ENCODE measurements at regions not wholly inside any gene's neighbourhood (a gene's known extent, or its start where the extent isn't known, plus 50 kb on each side); places are given as distances from the start of the nearest gene placed in this dataset.

DNA sequence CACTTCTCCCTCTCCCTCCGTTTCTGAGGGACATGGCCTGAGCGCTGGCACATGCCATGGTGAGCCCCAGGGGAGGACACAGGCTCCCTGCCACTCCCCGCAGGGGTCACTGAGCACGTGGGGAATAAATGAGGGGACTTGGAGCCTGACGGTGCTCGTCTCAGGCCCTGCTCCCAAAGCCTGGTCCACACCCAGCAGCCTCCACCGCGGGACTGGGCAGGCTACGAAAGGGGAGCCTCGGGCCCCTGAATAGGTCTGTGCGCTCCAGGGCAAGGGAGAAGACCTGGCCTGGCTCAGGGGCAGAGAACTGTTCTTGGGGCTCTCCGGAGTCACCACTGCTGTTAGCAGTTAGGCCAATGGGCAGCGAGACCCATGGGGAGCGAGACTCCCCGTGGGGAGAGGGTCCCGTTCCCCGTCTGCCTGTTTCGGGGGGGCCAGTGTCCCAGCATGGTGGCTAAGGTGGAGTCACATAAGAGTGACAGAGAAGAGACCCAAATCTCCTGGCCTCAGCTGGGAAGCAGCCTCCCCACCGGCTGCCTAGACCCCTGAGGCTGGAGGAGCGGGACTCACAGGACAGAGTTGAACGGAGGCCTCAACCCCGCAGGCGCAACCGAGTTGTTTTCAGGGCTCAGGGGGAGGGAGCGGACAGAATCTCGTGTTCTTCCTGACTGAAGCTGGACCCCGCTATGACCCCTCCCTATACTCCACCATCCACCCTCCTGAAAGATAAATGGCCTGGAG is 329.8 kb upstream of the SFSWAP start:
- TF ChIP-seq, protein P1, sequence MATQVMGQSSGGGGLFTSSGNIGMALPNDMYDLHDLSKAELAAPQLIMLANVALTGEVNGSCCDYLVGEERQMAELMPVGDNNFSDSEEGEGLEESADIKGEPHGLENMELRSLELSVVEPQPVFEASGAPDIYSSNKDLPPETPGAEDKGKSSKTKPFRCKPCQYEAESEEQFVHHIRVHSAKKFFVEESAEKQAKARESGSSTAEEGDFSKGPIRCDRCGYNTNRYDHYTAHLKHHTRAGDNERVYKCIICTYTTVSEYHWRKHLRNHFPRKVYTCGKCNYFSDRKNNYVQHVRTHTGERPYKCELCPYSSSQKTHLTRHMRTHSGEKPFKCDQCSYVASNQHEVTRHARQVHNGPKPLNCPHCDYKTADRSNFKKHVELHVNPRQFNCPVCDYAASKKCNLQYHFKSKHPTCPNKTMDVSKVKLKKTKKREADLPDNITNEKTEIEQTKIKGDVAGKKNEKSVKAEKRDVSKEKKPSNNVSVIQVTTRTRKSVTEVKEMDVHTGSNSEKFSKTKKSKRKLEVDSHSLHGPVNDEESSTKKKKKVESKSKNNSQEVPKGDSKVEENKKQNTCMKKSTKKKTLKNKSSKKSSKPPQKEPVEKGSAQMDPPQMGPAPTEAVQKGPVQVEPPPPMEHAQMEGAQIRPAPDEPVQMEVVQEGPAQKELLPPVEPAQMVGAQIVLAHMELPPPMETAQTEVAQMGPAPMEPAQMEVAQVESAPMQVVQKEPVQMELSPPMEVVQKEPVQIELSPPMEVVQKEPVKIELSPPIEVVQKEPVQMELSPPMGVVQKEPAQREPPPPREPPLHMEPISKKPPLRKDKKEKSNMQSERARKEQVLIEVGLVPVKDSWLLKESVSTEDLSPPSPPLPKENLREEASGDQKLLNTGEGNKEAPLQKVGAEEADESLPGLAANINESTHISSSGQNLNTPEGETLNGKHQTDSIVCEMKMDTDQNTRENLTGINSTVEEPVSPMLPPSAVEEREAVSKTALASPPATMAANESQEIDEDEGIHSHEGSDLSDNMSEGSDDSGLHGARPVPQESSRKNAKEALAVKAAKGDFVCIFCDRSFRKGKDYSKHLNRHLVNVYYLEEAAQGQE (IDR thresholded peaks at IDR 0.05; ENCODE audit: insufficient read depth in 1 of 2, low read depth in 2 of 2, low read length in 2 of 2) = no peak

DNA sequence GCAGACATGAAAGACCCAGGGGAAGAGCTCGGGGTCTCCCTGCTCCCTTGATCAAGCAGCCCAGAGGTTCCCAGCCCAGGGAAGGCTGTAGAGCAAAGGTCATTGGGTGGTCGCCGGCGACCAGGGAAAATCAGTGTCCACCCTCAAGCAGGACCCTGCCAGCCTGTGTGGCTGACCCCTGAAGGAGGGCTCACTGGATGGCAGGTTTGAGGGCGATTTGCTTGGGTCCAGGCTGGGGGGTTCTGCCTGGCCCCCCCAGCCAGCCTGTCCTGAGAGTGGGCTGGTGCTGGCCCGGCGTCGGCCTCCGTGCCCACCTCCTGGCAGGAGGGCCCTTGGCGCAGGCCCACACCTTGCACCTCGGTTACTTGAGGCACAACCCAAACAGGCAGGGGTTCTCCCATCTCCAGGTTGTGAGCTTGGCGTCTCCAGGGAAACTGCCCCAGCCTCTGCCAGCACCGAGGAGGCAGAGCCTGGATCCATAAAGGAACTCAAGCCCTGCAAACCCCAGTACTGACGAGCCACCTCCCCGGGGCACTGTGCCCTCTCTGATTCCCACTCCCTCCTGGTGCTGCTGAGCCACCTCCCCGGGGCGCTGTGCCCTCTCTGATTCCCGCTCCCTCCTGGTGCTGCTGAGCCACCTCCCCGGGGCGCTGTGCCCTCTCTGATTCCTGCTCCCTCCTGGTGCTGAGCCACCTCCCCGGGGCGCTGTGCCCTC is 329.0 kb upstream of the SFSWAP start:
- TF ChIP-seq TAF1 (IDR thresholded peaks at IDR 0.05; ENCODE audit: borderline replicate concordance, insufficient read depth, low read length) = no peak
- TF ChIP-seq, protein P1 (IDR thresholded peaks at IDR 0.05; ENCODE audit: insufficient read depth in 1 of 2, low read depth in 2 of 2, low read length in 2 of 2) = no peak
- no peak for TF ChIP-seq POLR2AphosphoS5 (IDR thresholded peaks at IDR 0.05; ENCODE audit: low read depth, low read length)
- TF ChIP-seq FOXP2 (optimal IDR thresholded peaks at IDR 0.05; ENCODE audit: borderline replicate concordance, extremely low read depth, extremely low read length, insufficient read depth) = no peak

DNA sequence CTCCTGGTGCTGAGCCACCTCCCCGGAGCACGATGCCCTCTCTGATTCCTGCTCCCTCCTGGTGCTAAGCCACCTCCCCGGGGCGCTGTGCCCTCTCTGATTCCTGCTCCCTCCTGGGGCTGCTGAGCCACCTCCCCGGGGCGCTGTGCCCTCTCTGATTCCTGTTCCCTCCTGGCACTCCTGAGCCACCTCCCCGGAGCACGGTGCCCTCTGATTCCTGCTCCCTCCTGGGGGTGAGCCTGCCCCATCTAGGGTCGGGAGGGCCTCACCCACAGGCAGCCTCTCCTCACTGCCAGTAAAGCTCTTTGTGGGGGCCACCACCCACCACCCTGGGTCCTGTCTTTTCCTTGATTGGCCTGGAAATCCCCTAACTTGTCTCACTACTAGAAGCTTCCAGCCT is 327.6 kb upstream of the SFSWAP start:
- TF ChIP-seq, protein P1 (IDR thresholded peaks at IDR 0.05; ENCODE audit: insufficient read depth in 1 of 2, low read depth in 2 of 2, low read length in 2 of 2) = no peak
- no peak for TF ChIP-seq FOXP2 (optimal IDR thresholded peaks at IDR 0.05; ENCODE audit: borderline replicate concordance, extremely low read depth, extremely low read length, insufficient read depth)
- no peak for TF ChIP-seq POLR2AphosphoS5 (IDR thresholded peaks at IDR 0.05; ENCODE audit: low read depth, low read length)
- TF ChIP-seq SIN3A (IDR thresholded peaks at IDR 0.05; ENCODE audit: borderline replicate concordance, insufficient read depth, low read length) = no peak
- no peak for TF ChIP-seq TAF1 (IDR thresholded peaks at IDR 0.05; ENCODE audit: borderline replicate concordance, insufficient read depth, low read length)

DNA sequence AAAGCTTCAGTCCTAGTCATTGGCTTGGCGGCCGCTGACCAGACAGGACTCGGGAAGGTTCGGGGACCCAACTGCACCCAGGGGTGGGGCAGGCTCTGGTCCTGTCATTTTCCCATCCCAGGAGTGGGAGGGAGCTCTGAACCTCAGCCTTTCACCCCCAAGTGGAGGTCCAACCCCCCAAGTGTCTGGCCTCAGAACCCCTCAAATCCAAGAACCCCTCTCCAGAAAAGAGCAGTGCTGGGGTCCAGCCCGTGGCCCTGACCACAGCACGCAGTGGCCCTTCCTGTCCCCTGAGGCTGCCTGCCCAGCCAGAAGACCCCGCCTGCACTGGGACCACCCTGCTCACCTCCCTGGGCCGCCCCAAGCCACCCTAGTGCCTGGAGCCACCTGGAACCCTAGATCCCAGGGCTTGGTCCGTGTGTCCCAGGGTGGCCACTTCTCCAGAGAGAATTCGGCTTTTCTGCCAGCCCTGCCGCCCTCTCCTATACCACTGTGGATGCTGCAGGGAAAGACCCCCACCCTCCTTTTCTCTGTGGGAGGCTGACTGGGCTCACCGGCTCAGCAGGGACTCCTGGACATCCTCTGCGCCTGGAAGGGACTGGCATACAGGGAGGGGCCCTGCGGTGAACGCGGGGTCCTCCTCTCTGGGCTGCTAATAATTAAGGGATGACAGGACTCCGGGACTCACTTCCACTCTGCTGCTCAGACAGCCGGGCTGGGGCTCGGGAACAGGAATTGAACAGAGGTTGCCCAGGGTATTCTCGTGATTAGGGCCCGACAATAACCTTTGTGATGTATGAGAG is 326.9 kb upstream of the SFSWAP start:
- TF ChIP-seq SIN3A (IDR thresholded peaks at IDR 0.05; ENCODE audit: borderline replicate concordance, insufficient read depth, low read length) (no peak), TAF1 (IDR thresholded peaks at IDR 0.05; ENCODE audit: borderline replicate concordance, insufficient read depth, low read length) (no peak), POLR2AphosphoS5 (IDR thresholded peaks at IDR 0.05; ENCODE audit: low read depth, low read length) (no peak), FOXP2 (optimal IDR thresholded peaks at IDR 0.05; ENCODE audit: borderline replicate concordance, extremely low read depth, extremely low read length, insufficient read depth) (no peak)
- TF ChIP-seq, protein P1 (IDR thresholded peaks at IDR 0.05; ENCODE audit: insufficient read depth in 1 of 2, low read depth in 2 of 2, low read length in 2 of 2) = no peak

All from PFSK-1 (cell line).